ENCODE measurements at regions not wholly inside any gene's neighbourhood (a gene's known extent, or its start where the extent isn't known, plus 50 kb on each side); places are given as distances from the start of the nearest gene placed in this dataset.

GRCh38 chr18:6591491-6591890 is 138.0 kb upstream of the ARHGAP28 start:
- WGBS, 2 donors: 82 to 85% methylated on average over 4 of the region's 4 CpGs
- DNase-seq (no peak), ATAC-seq (ENCODE audit: low FRiP score) (no peak)
- H3K4me1 ChIP-seq (ENCODE audit: control insufficient read depth in 1 of 2, insufficient read depth in 2 of 2, low read length in 2 of 2): no peaks in the 10 kb centered on the region
- no peaks in the 10 kb centered on the region for H3K27me3 ChIP-seq (ENCODE audit: control insufficient read depth in 1 of 2, insufficient read depth in 2 of 2, low read length in 1 of 2)
- intact Hi-C loops (cut with DNase I): no loop called here
- H3K9me3 ChIP-seq (ENCODE audit: control insufficient read depth, low read length): peaks cover 3% of the 10 kb centered on the region
- no peaks in the 10 kb centered on the region for H3K36me3 ChIP-seq (ENCODE audit: control insufficient read depth in 1 of 2, insufficient read depth in 2 of 2, low read length in 1 of 2)
- H3K27ac ChIP-seq (ENCODE audit: low read depth in 1 of 2, low read length in 2 of 2): no peak overlapping the region
- no peak overlapping the region for H3K4me3 ChIP-seq (ENCODE audit: low read length in 2 of 2)

GRCh38 chr18:6592522-6592921 is 137.0 kb upstream of the ARHGAP28 start:
- DNase-seq (no peak), ATAC-seq (ENCODE audit: low FRiP score) (no peak)
- no peaks in the 10 kb centered on the region for H3K4me1 ChIP-seq (ENCODE audit: control insufficient read depth in 1 of 2, insufficient read depth in 2 of 2, low read length in 2 of 2)
- H3K4me3 ChIP-seq (ENCODE audit: low read length in 2 of 2): no peak overlapping the region
- no peaks in the 10 kb centered on the region for H3K36me3 ChIP-seq (ENCODE audit: control insufficient read depth in 1 of 2, insufficient read depth in 2 of 2, low read length in 1 of 2)
- 93 to 94% methylated on average over 2 of the region's 2 CpGs for WGBS, 2 donors
- peaks cover 3% of the 10 kb centered on the region for H3K9me3 ChIP-seq (ENCODE audit: control insufficient read depth, low read length)
- H3K27ac ChIP-seq (ENCODE audit: low read depth in 1 of 2, low read length in 2 of 2): no peak overlapping the region
- intact Hi-C loops (cut with DNase I): no loop called here
- no peaks in the 10 kb centered on the region for H3K27me3 ChIP-seq (ENCODE audit: control insufficient read depth in 1 of 2, insufficient read depth in 2 of 2, low read length in 1 of 2)

GRCh38 chr18:6593142-6593885 is 136.2 kb upstream of the ARHGAP28 start:
- H3K27ac ChIP-seq (ENCODE audit: low read depth in 1 of 2, low read length in 2 of 2): no peak overlapping the region
- no peaks in the 10 kb centered on the region for H3K4me1 ChIP-seq (ENCODE audit: control insufficient read depth in 1 of 2, insufficient read depth in 2 of 2, low read length in 2 of 2)
- peaks cover 3% of the 10 kb centered on the region for H3K9me3 ChIP-seq (ENCODE audit: control insufficient read depth, low read length)
- intact Hi-C loops (cut with DNase I): no loop called here
- ATAC-seq (ENCODE audit: low FRiP score) (no peak), DNase-seq (no peak)
- 12 to 13% methylated on average over 3 of the region's 3 CpGs for WGBS, 2 donors
- no peak overlapping the region for H3K4me3 ChIP-seq (ENCODE audit: low read length in 2 of 2)
- H3K27me3 ChIP-seq (ENCODE audit: control insufficient read depth in 1 of 2, insufficient read depth in 2 of 2, low read length in 1 of 2): no peaks in the 10 kb centered on the region
- H3K36me3 ChIP-seq (ENCODE audit: control insufficient read depth in 1 of 2, insufficient read depth in 2 of 2, low read length in 1 of 2): no peaks in the 10 kb centered on the region

- no peak overlapping the region for H3K27ac ChIP-seq (ENCODE audit: low read depth in 1 of 2, low read length in 2 of 2)
- intact Hi-C loops (cut with DNase I): no loop called here
- H3K36me3 ChIP-seq (ENCODE audit: control insufficient read depth in 1 of 2, insufficient read depth in 2 of 2, low read length in 1 of 2): no peaks in the 10 kb centered on the region
- WGBS, 2 donors: 69 to 76% methylated on average over 7 of the region's 7 CpGs
- no peaks in the 10 kb centered on the region for H3K27me3 ChIP-seq (ENCODE audit: control insufficient read depth in 1 of 2, insufficient read depth in 2 of 2, low read length in 1 of 2)
- H3K4me1 ChIP-seq (ENCODE audit: control insufficient read depth in 1 of 2, insufficient read depth in 2 of 2, low read length in 2 of 2): no peaks in the 10 kb centered on the region
- DNase-seq (no peak), ATAC-seq (ENCODE audit: low FRiP score) (no peak)
- H3K4me3 ChIP-seq (ENCODE audit: low read length in 2 of 2): no peak overlapping the region
- H3K9me3 ChIP-seq (ENCODE audit: control insufficient read depth, low read length): peaks cover 3% of the 10 kb centered on the region
Measured at GRCh38 chr18:6595666-6596065, 133.8 kb upstream of the ARHGAP28 start.

GRCh38 chr18:6598657-6599056 is 130.9 kb upstream of the ARHGAP28 start:
- DNase-seq (no peak), ATAC-seq (ENCODE audit: low FRiP score) (no peak)
- H3K27ac ChIP-seq (ENCODE audit: low read depth in 1 of 2, low read length in 2 of 2): no peak overlapping the region
- no peaks in the 10 kb centered on the region for H3K4me1 ChIP-seq (ENCODE audit: control insufficient read depth in 1 of 2, insufficient read depth in 2 of 2, low read length in 2 of 2)
- 61 to 74% methylated on average over 7 of the region's 7 CpGs for WGBS, 2 donors
- H3K27me3 ChIP-seq (ENCODE audit: control insufficient read depth in 1 of 2, insufficient read depth in 2 of 2, low read length in 1 of 2): no peaks in the 10 kb centered on the region
- intact Hi-C loops (cut with DNase I): no loop called here
- H3K36me3 ChIP-seq (ENCODE audit: control insufficient read depth in 1 of 2, insufficient read depth in 2 of 2, low read length in 1 of 2): no peaks in the 10 kb centered on the region
- peaks cover 2% of the 10 kb centered on the region for H3K9me3 ChIP-seq (ENCODE audit: control insufficient read depth, low read length)
- no peak overlapping the region for H3K4me3 ChIP-seq (ENCODE audit: low read length in 2 of 2)

GRCh38 chr18:6600667-6601167 is 128.8 kb upstream of the ARHGAP28 start:
- no peak overlapping the region for H3K27ac ChIP-seq (ENCODE audit: low read depth in 1 of 2, low read length in 2 of 2)
- H3K9me3 ChIP-seq (ENCODE audit: control insufficient read depth, low read length): peaks cover 2% of the 10 kb centered on the region
- H3K4me1 ChIP-seq (ENCODE audit: control insufficient read depth in 1 of 2, insufficient read depth in 2 of 2, low read length in 2 of 2): no peaks in the 10 kb centered on the region
- 79 to 87% methylated on average over 3 of the region's 3 CpGs for WGBS, 2 donors
- H3K27me3 ChIP-seq (ENCODE audit: control insufficient read depth in 1 of 2, insufficient read depth in 2 of 2, low read length in 1 of 2): no peaks in the 10 kb centered on the region
- ATAC-seq (ENCODE audit: low FRiP score) (no peak), DNase-seq (no peak)
- no peak overlapping the region for H3K4me3 ChIP-seq (ENCODE audit: low read length in 2 of 2)
- intact Hi-C loops (cut with DNase I): no loop called here
- no peaks in the 10 kb centered on the region for H3K36me3 ChIP-seq (ENCODE audit: control insufficient read depth in 1 of 2, insufficient read depth in 2 of 2, low read length in 1 of 2)

- Histone ChIP-seq H3K4me1 (ENCODE audit: control insufficient read depth in 1 of 2, insufficient read depth in 2 of 2, low read length in 2 of 2) (no peaks in the 10 kb centered on the region), H3K27me3 (ENCODE audit: control insufficient read depth in 1 of 2, insufficient read depth in 2 of 2, low read length in 1 of 2) (no peaks in the 10 kb centered on the region), H3K36me3 (ENCODE audit: control insufficient read depth in 1 of 2, insufficient read depth in 2 of 2, low read length in 1 of 2) (no peaks in the 10 kb centered on the region), H3K4me3 (ENCODE audit: low read length in 2 of 2) (no peak overlapping the region), H3K27ac (ENCODE audit: low read depth in 1 of 2, low read length in 2 of 2) (no peak overlapping the region), H3K9me3 (ENCODE audit: control insufficient read depth, low read length) (peaks cover 2% of the 10 kb centered on the region)
- intact Hi-C loops (cut with DNase I): no loop called here
- WGBS, 2 donors: 91 to 94% methylated on average over 6 of the region's 6 CpGs
- DNase-seq (no peak), ATAC-seq (ENCODE audit: low FRiP score) (no peak)
Measured at GRCh38 chr18:6601241-6601640, 128.3 kb upstream of the ARHGAP28 start.

- intact Hi-C loops (cut with DNase I): no loop called here
- Histone ChIP-seq H3K27me3 (ENCODE audit: control insufficient read depth in 1 of 2, insufficient read depth in 2 of 2, low read length in 1 of 2) (no peaks in the 10 kb centered on the region), H3K27ac (ENCODE audit: low read depth in 1 of 2, low read length in 2 of 2) (no peak overlapping the region), H3K4me1 (ENCODE audit: control insufficient read depth in 1 of 2, insufficient read depth in 2 of 2, low read length in 2 of 2) (no peaks in the 10 kb centered on the region), H3K36me3 (ENCODE audit: control insufficient read depth in 1 of 2, insufficient read depth in 2 of 2, low read length in 1 of 2) (no peaks in the 10 kb centered on the region), H3K9me3 (ENCODE audit: control insufficient read depth, low read length) (peaks cover 2% of the 10 kb centered on the region), H3K4me3 (ENCODE audit: low read length in 2 of 2) (no peak overlapping the region)
- ATAC-seq (ENCODE audit: low FRiP score): no peak
- no peak for DNase-seq
- WGBS, 2 donors: 67 to 85% methylated on average over 5 of the region's 5 CpGs
Measured at GRCh38 chr18:6602365-6602764, 127.2 kb upstream of the ARHGAP28 start.

- H3K27ac ChIP-seq (ENCODE audit: low read depth in 1 of 2, low read length in 2 of 2): no peak overlapping the region
- H3K36me3 ChIP-seq (ENCODE audit: control insufficient read depth in 1 of 2, insufficient read depth in 2 of 2, low read length in 1 of 2): no peaks in the 10 kb centered on the region
- WGBS, 2 donors: 62% methylated on average over 3 of the region's 3 CpGs
- H3K4me3 ChIP-seq (ENCODE audit: low read length in 2 of 2): no peak overlapping the region
- intact Hi-C loops (cut with DNase I): no loop called here
- H3K27me3 ChIP-seq (ENCODE audit: control insufficient read depth in 1 of 2, insufficient read depth in 2 of 2, low read length in 1 of 2): no peaks in the 10 kb centered on the region
- no peak for DNase-seq
- no peaks in the 10 kb centered on the region for H3K4me1 ChIP-seq (ENCODE audit: control insufficient read depth in 1 of 2, insufficient read depth in 2 of 2, low read length in 2 of 2)
- peaks cover 2% of the 10 kb centered on the region for H3K9me3 ChIP-seq (ENCODE audit: control insufficient read depth, low read length)
- ATAC-seq (ENCODE audit: low FRiP score): no peak
Measured at GRCh38 chr18:6604573-6604941, 125.0 kb upstream of the ARHGAP28 start.

Measured in aorta (tissue), 5 donors.